Mesendoderm (in vitro differentiated cells): ENCODE measurements at regions not wholly inside any gene's neighbourhood (a gene's known extent, or its start where the extent isn't known, plus 50 kb on each side); places are given as distances from the start of the nearest gene placed in this dataset.

Source experiments
- DNase-seq: peaks from one replicate; pipeline ENCODE4 v3.0.0; 2013
- H2AK5ac ChIP-seq: 2 replicates; pipeline ENCODE4 v1.6.1; 2013; ENCODE audit warnings: low read length, inconsistent platforms
- H2BK120ac ChIP-seq: 2 replicates; pipeline ENCODE4 v1.6.1; 2013; ENCODE audit warnings: low read depth, mild to moderate bottlenecking, low read length, moderate library complexity, mixed read lengths
- H2BK15ac ChIP-seq: replicated peaks from 2 replicates; pipeline ENCODE4 v1.6.1; 2013; ENCODE audit warnings: low read depth, mild to moderate bottlenecking, moderate library complexity
- H2BK5ac ChIP-seq: 2 replicates; pipeline ENCODE4 v1.6.1; 2013; ENCODE audit warnings: low read length, inconsistent platforms
- H3K18ac ChIP-seq: 2 replicates; pipeline ENCODE4 v1.6.1; 2013; ENCODE audit warnings: mild to moderate bottlenecking, low read length, mixed read lengths
- H3K23ac ChIP-seq: one replicate; pipeline ENCODE4 v1.6.1; 2013; ENCODE audit warnings: low read length
- H3K27ac ChIP-seq: 2 replicates; pipeline ENCODE4 v1.5.1; 2013; ENCODE audit warnings: low read depth, mild to moderate bottlenecking, inconsistent platforms, low read length, moderate library complexity
- H3K27me3 ChIP-seq: 2 replicates; pipeline ENCODE4 v1.6.1; 2013; ENCODE audit warnings: low read length, control low read depth, mild to moderate bottlenecking, inconsistent platforms; ENCODE audit not compliant: insufficient read depth, poor library complexity
- H3K36me3 ChIP-seq: 2 replicates; pipeline ENCODE4 v1.6.1; 2013; ENCODE audit warnings: low read length, inconsistent platforms; ENCODE audit not compliant: control insufficient read depth, insufficient read depth
- H3K4ac ChIP-seq: one replicate; pipeline ENCODE4 v1.6.1; 2013; ENCODE audit warnings: low read depth, mild to moderate bottlenecking, low read length, moderate library complexity
- H3K4me1 ChIP-seq: 2 replicates; pipeline ENCODE4 v1.6.1; 2013; ENCODE audit warnings: low read depth, low read length, inconsistent platforms; ENCODE audit not compliant: control insufficient read depth
- H3K4me2 ChIP-seq: 2 replicates; pipeline ENCODE4 v1.6.1; 2013; ENCODE audit warnings: low read length
- H3K4me3 ChIP-seq: 2 replicates; pipeline ENCODE4 v1.5.1; 2013; ENCODE audit warnings: mild to moderate bottlenecking, low read length
- H3K56ac ChIP-seq: one replicate; pipeline ENCODE4 v1.6.1; 2013; ENCODE audit warnings: low read length
- H3K79me1 ChIP-seq: 2 replicates; pipeline ENCODE4 v1.6.1; 2013; ENCODE audit warnings: low read length, inconsistent platforms
- H3K79me2 ChIP-seq: 2 replicates; pipeline ENCODE4 v1.6.1; 2013; ENCODE audit warnings: mild to moderate bottlenecking, low read length; ENCODE audit not compliant: control insufficient read depth, insufficient read depth
- H3K9ac ChIP-seq: 2 replicates; pipeline ENCODE4 v1.6.1; 2013; ENCODE audit warnings: low read length, inconsistent platforms
- H4K5ac ChIP-seq: one replicate; pipeline ENCODE4 v1.6.1; 2013; ENCODE audit warnings: low read length
- H4K8ac ChIP-seq: one replicate; pipeline ENCODE4 v1.6.1; 2013; ENCODE audit warnings: low read depth, mild to moderate bottlenecking, control low read depth, low read length, moderate library complexity
- WGBS: extraction: QIAGEN DNeasy Blood & Tissue Kit; methylation state at CpG from one replicate; pipeline ENCODE4 v1.1.7; 2013; ENCODE audit warnings: low lambda C conversion rate, missing lambda C conversion rate; ENCODE audit not compliant: insufficient coverage; ENCODE audit errors: extremely low coverage; 5-methylcytosine and 5-hydroxymethylcytosine counted together

DNA sequence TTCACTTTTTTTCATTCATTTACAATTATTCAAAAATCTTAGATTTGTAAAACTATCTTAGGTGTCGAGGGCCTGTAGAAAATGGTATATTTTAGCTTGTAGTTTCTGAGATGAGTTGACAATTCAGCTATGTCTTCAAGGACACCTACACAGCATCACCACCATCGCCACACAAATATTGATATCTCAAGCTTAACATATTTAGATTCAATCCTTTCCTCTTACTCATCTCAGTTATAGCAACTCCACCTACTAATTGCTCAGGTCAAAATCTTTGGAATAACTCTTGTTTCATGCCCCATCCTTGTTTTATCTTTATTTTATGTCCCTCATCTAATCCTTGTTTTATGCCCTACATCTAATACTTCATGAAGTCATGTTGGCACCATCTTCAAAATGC, 276.8 kb downstream of the CDH11 start:
- Histone ChIP-seq H2BK15ac (no peak overlapping the region), H3K4me3 (no peak overlapping the region), H3K4me2 (no peak overlapping the region), H3K27ac (no peak overlapping the region), H2BK120ac (no peak overlapping the region), H3K4me1 (no peaks in the 10 kb centered on the region), H3K4ac (no peak overlapping the region), H2BK5ac (no peak overlapping the region), H3K56ac (no peak overlapping the region), H3K79me1 (no peaks in the 10 kb centered on the region), H4K5ac (no peak overlapping the region), H2AK5ac (no peak overlapping the region), H3K18ac (no peak overlapping the region), H3K27me3 (no peaks in the 10 kb centered on the region), H3K23ac (no peak overlapping the region), H3K79me2 (no peaks in the 10 kb centered on the region), H3K9ac (no peak overlapping the region), H3K36me3 (no peaks in the 10 kb centered on the region), H4K8ac (no peak overlapping the region)
- WGBS, result no CpG with 5 or more reads among the region's 2 CpGs
- DNase-seq, result no peak

- Histone ChIP-seq H4K5ac (no peak overlapping the region), H2BK120ac (no peak overlapping the region), H3K27me3 (no peaks in the 10 kb centered on the region), H3K4me1 (no peaks in the 10 kb centered on the region), H3K9ac (no peak overlapping the region), H3K27ac (no peak overlapping the region), H2BK5ac (no peak overlapping the region), H3K23ac (no peak overlapping the region), H3K36me3 (no peaks in the 10 kb centered on the region), H3K18ac (no peak overlapping the region), H3K56ac (no peak overlapping the region), H4K8ac (no peak overlapping the region), H3K4me2 (no peak overlapping the region), H2BK15ac (no peak overlapping the region), H3K79me2 (no peaks in the 10 kb centered on the region), H3K79me1 (no peaks in the 10 kb centered on the region), H3K4me3 (no peak overlapping the region), H3K4ac (no peak overlapping the region), H2AK5ac (no peak overlapping the region)
- DNase-seq, result no peak
These were observed 280.4 kb downstream of the CDH11 start for GRCh38 chr16:64841482-64841881.

DNA sequence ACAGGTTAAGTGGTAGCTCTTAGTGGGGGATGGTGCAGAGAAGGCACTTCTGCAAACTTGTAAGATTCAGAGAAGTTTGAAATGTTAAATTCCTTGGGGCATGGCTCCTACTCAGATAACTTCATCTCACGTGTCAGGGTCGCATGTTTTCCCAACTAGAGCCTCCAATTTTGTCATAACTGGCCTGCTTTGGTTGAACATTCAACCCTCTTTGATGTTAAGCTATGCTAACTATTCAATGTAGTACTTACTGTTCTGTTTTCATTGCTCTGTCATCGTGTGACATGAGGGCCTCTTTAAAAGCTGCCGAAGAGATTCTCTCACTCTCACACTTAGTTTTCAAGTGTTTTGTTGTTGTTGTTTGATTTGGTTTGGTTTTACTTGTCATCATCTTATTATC, 280.8 kb downstream of the CDH11 start:
- Histone ChIP-seq H4K8ac (no peak overlapping the region), H3K4ac (no peak overlapping the region), H3K56ac (no peak overlapping the region), H2AK5ac (no peak overlapping the region), H3K36me3 (no peaks in the 10 kb centered on the region), H3K4me2 (no peak overlapping the region), H3K27ac (no peak overlapping the region), H3K23ac (no peak overlapping the region), H2BK120ac (no peak overlapping the region), H3K9ac (no peak overlapping the region), H3K18ac (no peak overlapping the region), H2BK15ac (no peak overlapping the region), H2BK5ac (no peak overlapping the region), H3K79me1 (no peaks in the 10 kb centered on the region), H3K27me3 (no peaks in the 10 kb centered on the region), H3K4me3 (no peak overlapping the region), H3K79me2 (no peaks in the 10 kb centered on the region), H3K4me1 (no peaks in the 10 kb centered on the region), H4K5ac (no peak overlapping the region)
- no peak for DNase-seq
- WGBS, result no CpG with 5 or more reads among the region's 4 CpGs

DNA sequence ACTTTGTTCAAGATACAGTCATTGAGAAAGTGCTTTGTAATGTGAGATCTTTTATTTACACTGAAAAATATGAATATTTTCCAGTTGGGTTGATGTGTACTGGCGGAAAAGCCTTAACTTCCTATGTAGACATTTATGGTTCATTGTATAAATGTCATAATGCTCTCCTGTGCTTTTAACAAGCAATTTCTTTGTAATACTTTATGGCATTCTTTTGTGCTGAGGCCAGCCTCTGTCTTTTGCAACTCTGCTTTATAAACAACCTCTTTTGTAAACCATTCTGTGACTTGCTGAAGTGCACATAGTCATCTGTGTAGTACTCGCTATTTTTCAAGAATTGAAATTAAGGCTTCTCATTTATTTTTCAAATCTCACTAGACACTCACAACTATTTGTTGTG, 291.2 kb downstream of the CDH11 start:
- H3K4ac ChIP-seq, result no peak overlapping the region
- no peaks in the 10 kb centered on the region for H3K79me1 ChIP-seq
- H2AK5ac ChIP-seq, result no peak overlapping the region
- H3K4me3 ChIP-seq, result no peak overlapping the region
- no peak overlapping the region for H2BK120ac ChIP-seq
- no peak overlapping the region for H4K8ac ChIP-seq
- H3K4me1 ChIP-seq, result no peaks in the 10 kb centered on the region
- no peak overlapping the region for H3K27ac ChIP-seq
- no peak for DNase-seq
- H3K27me3 ChIP-seq, result no peaks in the 10 kb centered on the region
- H3K18ac ChIP-seq, result no peak overlapping the region
- no peaks in the 10 kb centered on the region for H3K79me2 ChIP-seq
- no peak overlapping the region for H3K4me2 ChIP-seq
- no CpG with 5 or more reads among the region's 2 CpGs for WGBS
- no peaks in the 10 kb centered on the region for H3K36me3 ChIP-seq
- H3K9ac ChIP-seq, result no peak overlapping the region
- no peak overlapping the region for H3K23ac ChIP-seq
- no peak overlapping the region for H3K56ac ChIP-seq
- no peak overlapping the region for H2BK15ac ChIP-seq
- no peak overlapping the region for H4K5ac ChIP-seq
- H2BK5ac ChIP-seq, result no peak overlapping the region

- no peaks in the 10 kb centered on the region for H3K36me3 ChIP-seq
These were observed 292.2 kb downstream of the CDH11 start for GRCh38 chr16:64829678-64830077.

DNA sequence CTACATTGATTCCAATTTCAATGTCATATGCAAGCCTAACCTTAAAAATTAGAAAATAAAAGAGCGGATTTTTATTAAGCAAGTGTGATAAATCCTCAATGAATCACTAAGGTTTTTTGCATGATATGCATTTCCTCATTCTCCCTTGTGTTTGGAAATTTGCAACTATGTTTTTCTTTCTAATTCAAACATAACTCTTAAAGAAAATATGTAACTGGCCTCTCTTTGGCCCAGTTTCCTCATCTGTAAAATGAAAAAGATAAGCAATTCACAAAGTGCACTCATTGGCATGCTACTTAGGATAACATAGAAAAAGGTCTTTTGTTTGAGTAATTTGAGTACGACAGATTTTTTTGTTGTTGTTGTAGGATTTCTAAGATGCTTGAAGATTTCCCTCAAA, 295.5 kb downstream of the CDH11 start:
- no peak overlapping the region for H3K27ac ChIP-seq
- H4K8ac ChIP-seq, result no peak overlapping the region
- no peak overlapping the region for H2BK120ac ChIP-seq
- H3K79me2 ChIP-seq, result no peaks in the 10 kb centered on the region
- no peak overlapping the region for H3K9ac ChIP-seq
- H3K4ac ChIP-seq, result no peak overlapping the region
- no peaks in the 10 kb centered on the region for H3K4me1 ChIP-seq
- H2BK5ac ChIP-seq, result no peak overlapping the region
- H2BK15ac ChIP-seq, result no peak overlapping the region
- no peak for DNase-seq
- H3K56ac ChIP-seq, result no peak overlapping the region
- H3K4me2 ChIP-seq, result no peak overlapping the region
- H2AK5ac ChIP-seq, result no peak overlapping the region
- H3K18ac ChIP-seq, result no peak overlapping the region
- WGBS, result no CpG with 5 or more reads among the region's 2 CpGs
- H3K23ac ChIP-seq, result no peak overlapping the region
- H3K79me1 ChIP-seq, result no peaks in the 10 kb centered on the region
- no peaks in the 10 kb centered on the region for H3K27me3 ChIP-seq
- no peak overlapping the region for H4K5ac ChIP-seq
- H3K36me3 ChIP-seq, result no peaks in the 10 kb centered on the region
- no peak overlapping the region for H3K4me3 ChIP-seq

More at GRCh38 chr16:64829678-64830077, 292.2 kb downstream of the CDH11 start:
- H3K56ac ChIP-seq, result no peak overlapping the region
- no peak overlapping the region for H3K4ac ChIP-seq
- H3K79me2 ChIP-seq, result no peaks in the 10 kb centered on the region
- WGBS, result no CpG with 5 or more reads among the region's 2 CpGs
- no peak overlapping the region for H2BK15ac ChIP-seq
- H3K79me1 ChIP-seq, result no peaks in the 10 kb centered on the region
- no peak overlapping the region for H2AK5ac ChIP-seq
- H3K27ac ChIP-seq, result no peak overlapping the region
- H3K4me3 ChIP-seq, result no peak overlapping the region
- H3K9ac ChIP-seq, result no peak overlapping the region
- H3K18ac ChIP-seq, result no peak overlapping the region
- H2BK5ac ChIP-seq, result no peak overlapping the region
- no peak overlapping the region for H3K4me2 ChIP-seq
- no peaks in the 10 kb centered on the region for H3K27me3 ChIP-seq
- no peak overlapping the region for H4K8ac ChIP-seq
- no peak overlapping the region for H2BK120ac ChIP-seq
- DNase-seq, result no peak
- no peak overlapping the region for H4K5ac ChIP-seq
- no peak overlapping the region for H3K23ac ChIP-seq
- H3K4me1 ChIP-seq, result no peaks in the 10 kb centered on the region
